HCT116 (cell line): ENCODE measurements at regions not wholly inside any gene's neighbourhood (a gene's known extent, or its start where the extent isn't known, plus 50 kb on each side); places are given as distances from the start of the nearest gene placed in this dataset.

Source experiments
- ATAC-seq: fragments of 200-7000 bp; cut with Tn5 transposase; 2 replicates; pipeline ENCODE4 v1.9.1; 2020; ENCODE audit warnings: mild to moderate bottlenecking, moderate library complexity
- BruUV-seq: library from RNA; stranded (reverse); fragments of 400-500 nt; replicated peaks from 2 replicates; lab custom pipeline; 2021; lab: Mats Ljungman, UMichigan
- CTCF ChIA-PET: fragments of 300-600 bp; sonication (Branson Sonifier 250); formaldehyde crosslinking; loops from one replicate; lab custom pipeline; 2021; ENCODE audit warnings: antibody characterized with exemption; lab: Charles Lee
- POLR2A ChIA-PET: fragments of 300-600, 350-600 bp; sonication (Branson Sonifier 250); formaldehyde crosslinking; loops from one replicate; lab custom pipeline; 2021; ENCODE audit warnings: antibody characterized with exemption; lab: Charles Lee
- RAD21 ChIA-PET, 2 experiments: fragments of 300-600 bp; sonication (Branson Sonifier 250); formaldehyde crosslinking; loops; one replicate each; lab custom pipeline; 2023; ENCODE audit warnings: low total read pairs in 2 of 2; ENCODE audit not compliant: uncharacterized antibody in 2 of 2, unreplicated experiment in 2 of 2, low non-redundant PET in 1 of 2; lab: Charles Lee
- DNase-seq: peaks from one replicate; pipeline ENCODE4 v3.0.0-alpha.2; 2010; ENCODE audit warnings: low read depth, low spot score
- H2AFZ ChIP-seq: fragments of 200-600 bp; shearing (Covaris generic), sonication (generic); 2 replicates; pipeline ENCODE4 v1.6.1; 2017; ENCODE audit warnings: low read depth, mixed run types, mixed read lengths, antibody characterized with exemption, low read length; ENCODE audit not compliant: poor library complexity, severe bottlenecking
- H3K27ac ChIP-seq: 2 replicates; pipeline ENCODE4 v1.5.1; 2012; ENCODE audit warnings: low read depth, low read length
- H3K27me3 ChIP-seq: fragments of 200-600 bp; sonication (generic); 2 replicates; pipeline ENCODE4 v1.6.1; 2016; ENCODE audit warnings: mixed run types, low read length, mixed read lengths; ENCODE audit not compliant: insufficient read depth
- H3K36me3 ChIP-seq, 2 experiments: fragments of 200-500 bp in 1 of 2; fragments of 200-600 bp in 1 of 2; sonication (Bioruptor generic) in 1 of 2; sonication (generic) in 1 of 2; 2 replicates each; pipeline versions ENCODE4 v1.5.1 to v1.6.1; 2014 to 2016; ENCODE audit warnings: low read length in 2 of 2, inconsistent platforms in 1 of 2, mixed read lengths in 1 of 2, mixed run types in 1 of 2; ENCODE audit not compliant: insufficient read depth in 2 of 2, control insufficient read depth in 1 of 2
- H3K4me1 ChIP-seq, 2 experiments: fragments of 200-600 bp in 1 of 2; sonication (generic) in 1 of 2; 2 replicates each; pipeline versions ENCODE4 v1.5.1 to v1.6.1; 2012 to 2017; ENCODE audit warnings: low read length in 2 of 2, inconsistent platforms in 1 of 2, mild to moderate bottlenecking in 1 of 2, mixed read lengths in 1 of 2, mixed run types in 1 of 2, moderate library complexity in 1 of 2; ENCODE audit not compliant: insufficient read depth in 2 of 2, control insufficient read depth in 1 of 2
- H3K4me2 ChIP-seq: fragments of 200-600 bp; sonication (generic); 2 replicates; pipeline ENCODE4 v1.6.1; 2017; ENCODE audit warnings: mixed run types, low read length, mixed read lengths
- H3K4me3 ChIP-seq, 2 experiments: fragments of 200-600 bp in 1 of 2; sonication (generic) in 1 of 2; replicated peaks in 1 of 2; 2 replicates each; pipeline ENCODE4 v1.5.1; 2011 to 2016; ENCODE audit warnings: low read length in 2 of 2, control low read depth in 1 of 2, low read depth in 1 of 2, mild to moderate bottlenecking in 1 of 2, mixed read lengths in 1 of 2, mixed run types in 1 of 2
- H3K79me2 ChIP-seq: fragments of 200-600 bp; sonication (generic); 2 replicates; pipeline ENCODE4 v1.6.1; 2017; ENCODE audit warnings: mild to moderate bottlenecking, mixed run types, low read length, moderate library complexity, mixed read lengths; ENCODE audit not compliant: insufficient read depth
- H3K9ac ChIP-seq: fragments of 200-600 bp; sonication (generic); 2 replicates; pipeline ENCODE4 v1.6.1; 2016; ENCODE audit warnings: low read length, mixed read lengths
- H3K9me2 ChIP-seq: fragments of 200-600 bp; sonication (generic), shearing (Covaris generic); 2 replicates; pipeline ENCODE4 v1.6.1; 2017; ENCODE audit warnings: mixed run types, mild to moderate bottlenecking, moderate library complexity; ENCODE audit not compliant: insufficient read depth
- H3K9me3 ChIP-seq, 2 experiments: fragments of 200-500 bp in 1 of 2; fragments of 200-600 bp in 1 of 2; sonication (Bioruptor generic) in 1 of 2; sonication (generic) in 1 of 2; 2 replicates each; pipeline ENCODE4 v1.6.1; 2014 to 2017; ENCODE audit warnings: low read length in 2 of 2, mixed read lengths in 2 of 2, inconsistent platforms in 1 of 2, low read depth in 1 of 2, mild to moderate bottlenecking in 1 of 2, mixed run types in 1 of 2, moderate library complexity in 1 of 2; ENCODE audit not compliant: control insufficient read depth in 1 of 2, insufficient read depth in 1 of 2
- H4K20me1 ChIP-seq: fragments of 200-600 bp; sonication (generic), shearing (Covaris generic); 2 replicates; pipeline ENCODE4 v1.6.1; 2017; ENCODE audit warnings: mixed run types, mild to moderate bottlenecking, moderate library complexity; ENCODE audit not compliant: insufficient read depth
- CBX3 ChIP-seq: IDR thresholded peaks from 2 replicates; pipeline ENCODE4 v1.6.1; 2012; ENCODE audit warnings: low read depth
- ELF1 ChIP-seq: IDR thresholded peaks from 2 replicates; pipeline ENCODE4 v1.6.1; 2012; ENCODE audit warnings: low read depth, borderline replicate concordance
- EZH2phosphoT487 ChIP-seq: fragments of 200-600 bp; IDR thresholded peaks from 2 replicates; pipeline ENCODE4 v1.6.1; 2018; ENCODE audit warnings: antibody characterized with exemption, borderline replicate concordance
- FOSL1 ChIP-seq: IDR thresholded peaks from 2 replicates; pipeline ENCODE4 v1.6.1; 2012; ENCODE audit warnings: low read depth
- JUND ChIP-seq: IDR thresholded peaks from 2 replicates; pipeline ENCODE4 v1.6.1; 2012
- SRF ChIP-seq: IDR thresholded peaks from 2 replicates; pipeline ENCODE4 v1.6.1; 2012; ENCODE audit warnings: low read depth
- intact Hi-C: fragments of 100-400 bp; cut with micrococcal nuclease; formaldehyde crosslinking; loops from 2 replicates; pipeline ENCODE4 v1.10.0; 2022

GRCh38 chr2:15832849-15833680, 107.3 kb upstream of the MYCN start:
- no TSS peak for BruUV-seq
- RAD21 ChIA-PET, result no interaction called here

GRCh38 chr2:15833731-15834130, 106.6 kb upstream of the MYCN start:
- BruUV-seq, result no TSS peak
- Histone ChIP-seq H3K27ac (no peak overlapping the region), H3K4me2 (no peak overlapping the region), H3K36me3 (no peaks in the 10 kb centered on the region), H4K20me1 (no peaks in the 10 kb centered on the region), H3K79me2 (no peaks in the 10 kb centered on the region), H3K9me3 (no peaks in the 10 kb centered on the region), H2AFZ (no peak overlapping the region), H3K4me1 (no peaks in the 10 kb centered on the region), H3K27me3 (0 out of 2 replicates have a peak, but pooled peaks cover 3% of the 10 kb centered on the region), H3K9me2 (no peaks in the 10 kb centered on the region), H3K4me3 (no peak overlapping the region), H3K9ac (no peak overlapping the region)
- ChIA-PET RAD21 (no interaction called here), POLR2A (no interaction called here), CTCF (no interaction called here)
- TF ChIP-seq CBX3, result no peak
- intact Hi-C loops, result no loop called here
- DNase-seq, result no peak
- no peak for ATAC-seq

More at GRCh38 chr2:15832849-15833680, 107.3 kb upstream of the MYCN start:
- Histone ChIP-seq H4K20me1 (no peaks in the 10 kb centered on the region), H2AFZ (no peak overlapping the region), H3K27ac (no peak overlapping the region), H3K9me2 (no peaks in the 10 kb centered on the region), H3K36me3 (no peaks in the 10 kb centered on the region), H3K9ac (no peak overlapping the region), H3K79me2 (no peaks in the 10 kb centered on the region), H3K4me3 (no peak overlapping the region), H3K27me3 (0 out of 2 replicates have a peak, but pooled peaks cover 3% of the 10 kb centered on the region), H3K4me2 (no peak overlapping the region), H3K9me3 (no peaks in the 10 kb centered on the region), H3K4me1 (no peaks in the 10 kb centered on the region)
- intact Hi-C loops, result no loop called here
- DNase-seq (no peak), ATAC-seq (no peak)
- CTCF ChIA-PET, result no interaction called here
- no peak for TF ChIP-seq ELF1
- no peak for TF ChIP-seq JUND
- no peak for TF ChIP-seq SRF
- TF ChIP-seq FOSL1, result no peak
- TF ChIP-seq EZH2phosphoT487, result no peak
- POLR2A ChIA-PET, result no interaction called here
